Kidney capillary endothelial cell (primary cell): ENCODE measurements at regions not wholly inside any gene's neighbourhood (a gene's known extent, or its start where the extent isn't known, plus 50 kb on each side); places are given as distances from the start of the nearest gene placed in this dataset.
"Not testable (repeated sequence)": the region's sequence is repeated elsewhere in the genome, so short reads cannot be mapped to it uniquely, and the experiment has no call there.

Experiments used
- DNase-seq: peaks from one replicate; pipeline ENCODE4 v3.0.0-alpha.2; 2018; ENCODE audit warnings: low spot score

DNA sequence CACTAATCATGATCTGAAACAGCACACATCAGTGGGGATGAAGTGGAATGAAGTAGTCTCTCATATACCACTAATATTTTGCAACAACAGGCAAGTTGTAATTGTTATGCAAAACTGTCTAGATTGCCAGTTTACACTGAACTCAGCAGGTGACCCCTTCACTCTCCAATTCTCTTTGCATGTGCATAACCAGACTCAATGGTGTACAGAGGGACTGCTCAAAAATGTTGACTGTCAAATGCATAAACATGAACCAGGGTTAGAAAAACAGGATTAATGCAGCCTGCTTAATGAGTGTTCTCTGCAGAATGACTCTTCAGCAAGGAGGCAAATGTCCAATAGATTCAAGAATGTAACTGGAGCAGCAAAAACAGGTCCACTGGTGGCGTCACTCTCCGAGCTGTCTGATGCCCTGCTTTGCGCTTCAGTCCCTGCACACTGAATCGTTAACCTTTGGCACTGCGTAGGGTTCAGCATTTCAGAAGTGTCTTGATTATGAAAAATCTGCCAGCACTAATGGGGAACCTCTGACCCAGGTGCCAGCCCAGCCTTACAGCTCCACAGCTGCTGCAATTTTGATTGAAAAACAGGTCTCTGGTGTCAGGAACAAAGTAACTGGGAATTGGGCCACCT lies 209.3 kb downstream of the TDRD15 start:
- DNase-seq: no peak

DNA sequence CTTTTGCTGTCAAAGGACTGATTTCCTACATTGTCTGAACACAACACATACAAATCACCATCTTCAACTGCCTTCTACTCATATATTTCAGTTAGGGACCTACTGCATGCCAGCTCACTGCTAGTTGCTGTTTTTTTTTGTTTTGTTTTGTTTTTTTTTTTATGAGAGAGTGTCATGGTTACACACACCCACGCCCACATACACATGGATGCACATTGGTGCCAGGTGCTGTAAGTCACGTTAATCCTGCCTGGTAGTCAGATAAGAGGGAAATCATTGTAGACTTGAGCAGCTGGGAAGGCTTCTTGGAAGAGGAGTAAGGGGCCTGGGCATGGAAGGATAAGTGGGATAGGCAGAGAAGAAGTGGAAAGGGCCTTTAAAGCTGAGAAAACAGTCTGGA lies 209.9 kb downstream of the TDRD15 start:
- no peak for DNase-seq

DNA sequence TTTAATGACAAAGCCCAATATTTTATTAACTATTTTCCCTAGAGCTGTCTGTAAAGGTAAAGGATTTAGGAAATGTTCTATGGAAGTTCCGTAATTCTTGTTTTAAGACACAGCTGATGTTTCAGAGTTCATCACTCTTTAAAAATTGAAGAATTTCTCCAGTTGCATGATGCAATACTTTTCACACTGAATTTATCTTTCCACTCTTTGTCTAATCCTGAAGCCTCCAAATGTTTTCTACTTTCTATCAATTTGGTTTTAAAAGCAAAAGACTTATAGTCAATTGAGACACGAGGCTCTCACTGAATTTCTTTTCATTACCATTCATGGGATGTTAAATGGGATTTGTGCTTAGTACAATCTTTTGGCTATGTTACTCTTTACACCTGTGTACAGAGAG lies 223.2 kb downstream of the TDRD15 start:
- no peak for DNase-seq

- no peak for DNase-seq
These were observed 230.3 kb downstream of the TDRD15 start for GRCh38 chr2:21353879-21354679.

GRCh38 chr2:21356086-21356856 lies 232.5 kb downstream of the TDRD15 start:
- no peak for DNase-seq

GRCh38 chr2:21356857-21357255 lies 233.1 kb downstream of the TDRD15 start:
- no peak for DNase-seq

GRCh38 chr2:21358976-21359375 lies 235.2 kb downstream of the TDRD15 start:
- no peak for DNase-seq

DNA sequence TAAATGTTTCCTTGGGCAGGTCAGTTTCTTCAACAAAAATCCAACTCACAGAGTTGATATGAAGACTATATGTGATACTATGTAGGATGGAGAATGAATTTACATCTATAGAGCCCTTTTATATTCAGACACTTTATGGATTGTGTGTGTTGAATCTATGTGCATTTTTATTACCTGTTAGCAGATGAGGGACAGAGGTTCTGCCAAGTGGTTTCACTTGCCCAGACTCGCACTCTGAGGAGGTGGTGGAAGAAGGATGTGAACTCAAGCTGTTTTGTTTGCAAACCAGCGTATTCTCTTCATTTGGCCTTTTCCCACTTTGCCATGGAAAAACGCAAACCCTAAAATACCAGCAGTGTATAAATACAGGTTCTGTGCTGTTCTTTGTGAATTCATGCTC lies 237.6 kb downstream of the TDRD15 start:
- DNase-seq: no peak

DNA sequence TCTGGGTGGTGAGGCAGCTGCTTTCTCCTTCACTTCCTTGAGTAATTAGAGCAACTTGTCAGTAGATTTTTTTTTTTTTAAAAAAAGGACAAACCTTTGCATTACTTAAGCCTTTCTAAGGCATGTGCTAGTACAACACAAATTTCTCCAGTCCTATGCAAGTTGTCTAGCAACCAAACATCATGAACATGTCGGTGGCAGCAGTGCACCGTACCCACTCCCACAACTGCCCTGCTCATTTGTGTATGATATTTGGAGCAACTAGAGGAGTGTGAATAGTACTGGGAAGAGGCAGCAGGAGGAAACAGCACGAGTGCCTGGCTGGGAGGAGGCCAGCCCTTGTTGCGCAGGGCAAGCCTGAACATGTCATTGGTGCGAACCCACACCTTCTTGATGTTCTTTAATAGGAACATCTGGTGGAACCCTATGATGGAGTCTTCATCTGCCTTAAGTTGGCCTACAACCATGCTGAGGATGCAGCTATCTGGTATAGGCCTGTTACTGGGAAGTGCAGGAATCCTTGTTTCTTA lies 238.3 kb downstream of the TDRD15 start:
- no peak for DNase-seq

DNA sequence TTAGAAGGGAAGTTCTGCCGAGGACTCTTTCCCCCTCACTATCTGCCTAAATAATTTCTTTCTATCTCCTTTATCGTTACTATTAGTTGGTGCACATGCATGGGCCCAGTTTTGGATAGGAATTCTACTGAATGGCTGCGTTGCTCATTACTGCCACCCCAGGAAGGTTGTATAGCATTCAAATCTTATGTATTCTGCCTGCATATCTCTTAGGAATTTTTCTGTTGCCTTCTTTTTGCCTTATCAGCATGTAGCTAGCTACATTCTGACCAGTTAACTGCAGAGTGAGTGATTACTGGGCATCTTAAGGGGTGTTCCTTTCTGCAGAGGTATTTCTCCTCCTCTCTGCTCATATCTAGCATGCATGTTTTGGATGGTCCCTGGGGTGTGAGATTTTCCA lies 239.6 kb downstream of the TDRD15 start:
- no peak for DNase-seq

- peak; percentile 46 for DNase-seq
These were observed 243.7 kb downstream of the TDRD15 start for GRCh38 chr2:21367421-21367820.

GRCh38 chr2:21369787-21370186 lies 246.0 kb downstream of the TDRD15 start:
- no peak for DNase-seq

- no peak for DNase-seq
These were observed 247.8 kb downstream of the TDRD15 start for GRCh38 chr2:21371499-21372003.

GRCh38 chr2:21372654-21373053 lies 248.9 kb downstream of the TDRD15 start:
- DNase-seq: peak; percentile 38

GRCh38 chr2:21376864-21377263 lies 253.1 kb downstream of the TDRD15 start:
- DNase-seq: no peak

DNA sequence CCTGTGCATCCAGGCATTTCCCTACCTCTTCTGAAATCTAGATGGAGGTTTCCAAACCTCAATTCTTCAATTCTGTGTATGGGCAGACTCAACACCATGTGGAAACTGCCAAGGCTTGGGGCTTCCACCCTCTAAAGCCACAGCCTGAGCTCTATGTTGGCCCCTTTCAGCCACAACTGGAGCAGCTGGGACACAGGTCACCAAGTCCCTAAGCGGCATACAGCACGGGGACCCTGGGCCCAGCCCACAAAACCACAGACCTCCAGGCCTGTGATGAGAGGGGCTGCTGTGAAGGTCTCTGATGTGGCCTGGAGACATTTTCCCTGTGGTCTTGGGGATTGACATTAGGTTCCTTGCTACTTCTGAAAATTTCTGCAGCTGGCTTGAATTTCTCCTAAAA lies 255.4 kb downstream of the TDRD15 start:
- no peak for DNase-seq

DNA sequence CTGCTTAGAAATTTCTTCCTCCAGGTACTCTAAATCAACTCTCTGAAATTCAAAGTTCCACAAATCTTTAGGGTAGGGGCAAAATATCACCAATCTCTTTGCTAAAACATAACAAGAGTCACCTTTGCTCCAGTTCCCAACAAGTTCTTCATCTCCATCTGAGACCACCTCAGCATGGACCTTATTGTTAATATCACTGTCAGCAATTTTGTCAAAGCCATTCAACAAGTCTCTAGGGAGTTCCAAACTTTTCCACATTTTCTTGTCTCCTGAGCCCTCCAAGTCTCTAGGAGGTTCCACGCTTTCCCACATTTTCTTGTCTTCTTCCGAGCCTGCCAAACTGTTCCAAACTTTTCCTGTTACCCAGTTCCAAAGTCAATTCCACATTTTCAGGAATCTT lies 255.9 kb downstream of the TDRD15 start:
- not testable (repeated sequence) for DNase-seq

DNA sequence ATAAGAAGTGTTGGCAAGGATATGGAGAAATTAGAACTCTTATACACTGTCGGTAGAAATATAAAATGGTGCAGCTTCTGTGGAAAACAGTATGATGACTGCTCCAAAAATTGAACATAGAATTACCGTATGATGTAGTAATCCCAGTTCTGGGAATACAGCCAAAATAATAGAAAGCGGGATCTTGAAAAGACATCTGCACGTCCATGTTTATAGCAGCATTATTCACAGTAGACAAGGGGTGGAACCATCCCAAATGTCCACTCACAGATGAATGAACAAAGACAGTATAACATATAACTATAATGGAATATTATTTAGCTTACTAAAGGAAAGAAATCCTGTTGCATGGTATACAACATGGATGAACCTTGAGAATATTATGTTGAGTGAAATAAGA lies 257.7 kb downstream of the TDRD15 start:
- DNase-seq: no peak

DNA sequence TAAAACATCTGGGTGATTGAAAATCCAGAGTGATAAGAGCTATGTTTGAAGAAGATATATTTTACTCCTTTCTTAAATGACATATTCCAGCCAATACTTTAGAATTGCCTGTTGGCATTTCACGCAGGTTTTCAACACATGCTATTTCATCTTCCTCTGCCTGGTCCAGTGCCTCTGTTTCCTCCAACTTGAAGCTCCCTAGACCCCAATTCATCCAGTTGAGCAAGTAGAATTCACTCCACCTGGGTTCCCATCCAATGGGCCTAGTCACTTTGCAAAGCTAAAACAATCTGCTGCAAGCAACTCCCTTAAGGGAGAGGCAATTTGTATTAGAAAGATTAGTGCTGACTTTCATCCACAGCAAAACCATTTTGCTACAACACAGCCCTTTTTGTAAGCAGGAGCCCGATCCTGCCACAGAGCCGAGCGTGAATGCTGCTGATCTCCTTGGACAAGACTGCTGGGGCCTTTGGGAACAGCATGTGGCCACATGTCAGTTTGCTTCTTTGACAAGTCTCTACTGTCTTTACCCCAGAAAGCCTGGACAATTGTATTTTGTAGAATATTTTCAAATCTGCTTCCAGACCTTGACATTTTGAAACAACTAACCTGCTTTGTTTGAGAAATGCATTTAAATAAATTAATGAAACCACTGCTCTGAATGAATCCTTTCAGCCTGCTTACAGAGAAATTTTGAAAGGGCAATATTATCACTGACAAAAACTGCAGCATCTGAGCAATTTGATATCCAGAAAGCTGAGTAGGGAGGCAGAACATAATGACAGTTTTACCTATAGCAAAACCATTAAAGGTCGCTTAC lies 259.1 kb downstream of the TDRD15 start:
- no peak for DNase-seq

DNA sequence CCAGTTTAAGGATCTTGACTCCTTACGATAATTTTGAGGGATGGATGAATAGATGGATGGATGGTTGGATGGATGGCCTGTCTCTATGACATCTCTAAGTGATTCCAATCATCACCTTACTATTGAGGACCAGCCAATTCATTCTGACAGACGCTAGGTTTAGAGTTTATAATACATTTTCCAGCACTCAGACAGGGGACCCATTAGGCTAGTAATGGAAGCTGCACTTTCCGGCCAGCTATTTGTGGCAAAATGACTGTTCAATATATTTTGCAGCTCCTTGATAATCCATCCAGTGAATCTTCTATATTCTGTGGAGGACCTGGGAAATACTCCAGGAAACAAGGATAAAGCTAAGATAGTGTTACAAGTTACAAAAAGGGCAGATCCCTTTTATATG lies 262.9 kb downstream of the TDRD15 start:
- no peak for DNase-seq

- DNase-seq: no peak
These were observed 268.9 kb downstream of the TDRD15 start for GRCh38 chr2:21392649-21393048.

GRCh38 chr2:21393173-21393572 lies 269.4 kb downstream of the TDRD15 start:
- no peak for DNase-seq
